ENCODE measurements at regions not wholly inside any gene's neighbourhood (a gene's known extent, or its start where the extent isn't known, plus 50 kb on each side); places are given as distances from the start of the nearest gene placed in this dataset.
"Not testable (repeated sequence)": the region's sequence is repeated elsewhere in the genome, so short reads cannot be mapped to it uniquely, and the experiment has no call there.

DNA sequence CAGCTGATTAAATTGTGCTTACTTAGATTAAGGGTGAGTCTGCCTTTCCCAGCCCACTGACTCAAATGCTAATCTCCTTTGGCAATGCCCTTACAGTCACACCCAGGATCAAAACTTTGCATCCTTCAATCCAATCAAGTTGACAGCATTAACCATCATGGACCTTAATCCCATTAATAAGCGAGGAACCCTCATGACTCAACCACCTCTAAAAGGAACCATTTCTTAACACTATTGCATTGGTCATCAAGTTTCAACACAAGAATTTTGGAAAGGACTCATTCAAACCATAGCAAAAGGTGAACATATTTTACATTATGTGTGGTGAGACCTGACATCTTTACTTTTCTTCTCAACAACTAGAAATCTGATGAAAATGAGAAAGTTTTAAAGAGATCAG, 187.0 kb downstream of the OSR1 start:
- WGBS = 100% methylated on average over 1 of the region's 1 CpG
- no peak overlapping the region for H3K4me3 ChIP-seq (ENCODE audit: low read length in 2 of 2)
- H3K27ac ChIP-seq (ENCODE audit: low read depth in 1 of 2, low read length in 1 of 2) = no peak overlapping the region
- no peak for DNase-seq (ENCODE audit: low read depth in 6 of 9, low spot score in 9 of 9)
- no peaks in the 10 kb centered on the region for H3K4me1 ChIP-seq (ENCODE audit: control insufficient read depth in 2 of 2, insufficient read depth in 2 of 2, low read length in 2 of 2)
- H3K27me3 ChIP-seq (ENCODE audit: control insufficient read depth in 2 of 2, insufficient read depth in 1 of 2, low read length in 1 of 2) = no peaks in the 10 kb centered on the region
- no peaks in the 10 kb centered on the region for H3K36me3 ChIP-seq (ENCODE audit: control insufficient read depth in 2 of 2, insufficient read depth in 2 of 2, low read length in 1 of 2)
- H3K9me3 ChIP-seq (ENCODE audit: control insufficient read depth in 2 of 2, insufficient read depth in 1 of 2, low read length in 1 of 2) = no peaks in the 10 kb centered on the region

DNA sequence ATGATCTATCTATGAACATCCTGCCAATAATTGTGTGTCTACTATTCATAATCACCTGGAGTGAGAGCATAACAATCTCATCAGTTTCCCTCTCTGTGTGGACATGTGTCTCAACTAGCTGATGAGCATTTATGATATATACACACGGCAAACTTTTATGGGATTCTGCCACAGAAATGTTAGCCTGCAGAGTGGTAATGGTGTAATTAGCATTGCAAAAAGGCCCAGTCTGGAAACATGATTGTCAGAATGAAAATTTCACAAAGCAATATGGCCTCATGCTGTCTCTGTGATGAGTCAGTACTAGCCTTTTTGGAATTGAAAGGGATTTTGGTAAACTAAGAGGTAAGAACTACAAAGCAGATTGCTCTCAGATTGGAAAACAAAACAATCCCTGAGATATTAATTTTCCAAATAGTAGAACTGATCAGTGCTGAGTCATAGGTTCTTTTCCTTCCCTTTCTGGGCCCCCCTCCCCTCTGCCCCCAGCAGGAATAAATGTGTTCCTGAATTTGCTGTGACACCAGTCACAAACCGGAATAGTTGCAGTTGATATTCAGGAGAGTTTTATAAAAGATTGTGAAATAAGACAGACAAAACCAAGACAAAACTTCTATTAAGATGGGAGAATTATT, 189.2 kb downstream of the OSR1 start:
- H3K9me3 ChIP-seq (ENCODE audit: control insufficient read depth in 2 of 2, insufficient read depth in 1 of 2, low read length in 1 of 2) = no peaks in the 10 kb centered on the region
- H3K4me1 ChIP-seq (ENCODE audit: control insufficient read depth in 2 of 2, insufficient read depth in 2 of 2, low read length in 2 of 2) = no peaks in the 10 kb centered on the region
- H3K36me3 ChIP-seq (ENCODE audit: control insufficient read depth in 2 of 2, insufficient read depth in 2 of 2, low read length in 1 of 2) = no peaks in the 10 kb centered on the region
- no peak overlapping the region for H3K4me3 ChIP-seq (ENCODE audit: low read length in 2 of 2)
- no peaks in the 10 kb centered on the region for H3K27me3 ChIP-seq (ENCODE audit: control insufficient read depth in 2 of 2, insufficient read depth in 1 of 2, low read length in 1 of 2)
- no peak for DNase-seq (ENCODE audit: low read depth in 6 of 9, low spot score in 9 of 9)
- H3K27ac ChIP-seq (ENCODE audit: low read depth in 1 of 2, low read length in 1 of 2) = no peak overlapping the region
- WGBS = 88% methylated on average over 2 of the region's 2 CpGs

DNA sequence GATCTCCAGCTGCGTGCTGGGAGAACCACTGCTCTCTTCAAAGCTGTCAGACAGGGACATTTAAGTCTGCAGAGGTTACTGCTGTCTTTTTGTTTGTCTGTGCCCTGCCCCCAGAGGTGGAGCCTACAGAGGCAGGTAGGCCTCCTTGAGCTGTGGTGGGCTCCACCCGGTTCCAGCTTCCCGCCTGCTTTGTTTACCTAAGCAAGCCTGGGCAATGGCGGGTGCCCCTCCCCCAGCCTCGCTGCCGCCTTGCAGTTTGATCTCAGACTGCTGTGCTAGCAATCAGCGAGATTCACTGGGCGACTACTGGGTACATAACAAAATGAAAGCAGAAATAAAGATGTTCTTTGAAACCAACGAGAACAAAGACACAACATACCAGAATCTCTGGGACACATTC, 194.3 kb downstream of the OSR1 start:
- DNase-seq (ENCODE audit: low read depth in 6 of 9, low spot score in 9 of 9); H3K4me3 ChIP-seq (ENCODE audit: low read length in 2 of 2); H3K36me3 ChIP-seq (ENCODE audit: control insufficient read depth in 2 of 2, insufficient read depth in 2 of 2, low read length in 1 of 2); H3K4me1 ChIP-seq (ENCODE audit: control insufficient read depth in 2 of 2, insufficient read depth in 2 of 2, low read length in 2 of 2); H3K9me3 ChIP-seq (ENCODE audit: control insufficient read depth in 2 of 2, insufficient read depth in 1 of 2, low read length in 1 of 2); H3K27me3 ChIP-seq (ENCODE audit: control insufficient read depth in 2 of 2, insufficient read depth in 1 of 2, low read length in 1 of 2); H3K27ac ChIP-seq (ENCODE audit: low read depth in 1 of 2, low read length in 1 of 2): not testable (repeated sequence)
- whole genome bisulfite sequencing = 65% methylated on average over 9 of the region's 9 CpGs

DNA sequence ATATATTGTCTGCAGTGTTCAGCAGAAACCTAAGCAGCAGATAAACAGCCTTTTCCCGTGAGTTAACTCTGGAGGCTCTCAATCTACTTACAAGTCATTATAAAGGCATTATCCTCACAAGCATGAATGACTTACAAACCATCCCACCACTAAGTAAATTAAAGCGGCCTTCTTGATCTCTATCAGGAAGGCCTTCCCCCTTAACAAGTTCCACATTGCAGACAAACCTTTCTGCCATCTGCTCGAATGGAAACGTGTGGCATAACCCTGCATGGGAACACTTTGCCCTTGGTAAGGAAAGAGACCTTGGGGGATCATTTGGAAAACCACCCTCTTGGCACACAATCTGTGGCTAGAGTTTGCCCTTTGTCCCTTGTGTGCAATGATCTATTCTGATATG, 199.5 kb downstream of the OSR1 start:
- WGBS = 84% methylated on average over 4 of the region's 4 CpGs
- DNase-seq (ENCODE audit: low read depth in 6 of 9, low spot score in 9 of 9) = no peak
- no peak overlapping the region for H3K27ac ChIP-seq (ENCODE audit: low read depth in 1 of 2, low read length in 1 of 2)

DNA sequence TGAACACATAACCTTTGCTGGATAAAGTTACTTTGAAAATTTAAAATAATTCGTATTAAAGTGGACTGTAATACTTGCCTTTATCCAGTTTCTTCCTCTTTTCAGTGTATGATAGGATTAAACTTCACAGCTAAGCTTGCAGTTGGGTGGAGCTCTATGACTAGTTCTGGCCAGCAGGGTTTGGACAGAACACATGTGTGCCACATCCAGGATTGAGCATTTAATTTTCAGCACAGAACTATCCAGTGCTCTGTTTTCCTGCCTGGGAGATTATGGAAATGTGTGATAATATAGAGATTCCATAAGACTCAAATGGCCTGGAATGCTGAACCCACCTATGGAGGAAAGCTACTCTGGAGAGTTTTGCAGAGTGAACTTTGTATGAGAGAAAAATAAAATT, 200.2 kb downstream of the OSR1 start:
- H3K27ac ChIP-seq (ENCODE audit: low read depth in 1 of 2, low read length in 1 of 2) = no peak overlapping the region
- H3K27me3 ChIP-seq (ENCODE audit: control insufficient read depth in 2 of 2, insufficient read depth in 1 of 2, low read length in 1 of 2) = no peaks in the 10 kb centered on the region
- no peaks in the 10 kb centered on the region for H3K36me3 ChIP-seq (ENCODE audit: control insufficient read depth in 2 of 2, insufficient read depth in 2 of 2, low read length in 1 of 2)
- no peak for DNase-seq (ENCODE audit: low read depth in 6 of 9, low spot score in 9 of 9)
- 40% methylated on average over 1 of the region's 1 CpG for WGBS
- H3K9me3 ChIP-seq (ENCODE audit: control insufficient read depth in 2 of 2, insufficient read depth in 1 of 2, low read length in 1 of 2) = no peaks in the 10 kb centered on the region
- H3K4me3 ChIP-seq (ENCODE audit: low read length in 2 of 2) = no peak overlapping the region
- no peaks in the 10 kb centered on the region for H3K4me1 ChIP-seq (ENCODE audit: control insufficient read depth in 2 of 2, insufficient read depth in 2 of 2, low read length in 2 of 2)

More for the DNA sequence above, 199.5 kb downstream of the OSR1 start:
- Histone ChIP-seq H3K9me3 (ENCODE audit: control insufficient read depth in 2 of 2, insufficient read depth in 1 of 2, low read length in 1 of 2) (peaks cover 0 to 2% of the 10 kb centered on the region in 2 donors), H3K27me3 (ENCODE audit: control insufficient read depth in 2 of 2, insufficient read depth in 1 of 2, low read length in 1 of 2) (no peaks in the 10 kb centered on the region), H3K4me1 (ENCODE audit: control insufficient read depth in 2 of 2, insufficient read depth in 2 of 2, low read length in 2 of 2) (no peaks in the 10 kb centered on the region), H3K36me3 (ENCODE audit: control insufficient read depth in 2 of 2, insufficient read depth in 2 of 2, low read length in 1 of 2) (no peaks in the 10 kb centered on the region), H3K4me3 (ENCODE audit: low read length in 2 of 2) (no peak overlapping the region)

DNA sequence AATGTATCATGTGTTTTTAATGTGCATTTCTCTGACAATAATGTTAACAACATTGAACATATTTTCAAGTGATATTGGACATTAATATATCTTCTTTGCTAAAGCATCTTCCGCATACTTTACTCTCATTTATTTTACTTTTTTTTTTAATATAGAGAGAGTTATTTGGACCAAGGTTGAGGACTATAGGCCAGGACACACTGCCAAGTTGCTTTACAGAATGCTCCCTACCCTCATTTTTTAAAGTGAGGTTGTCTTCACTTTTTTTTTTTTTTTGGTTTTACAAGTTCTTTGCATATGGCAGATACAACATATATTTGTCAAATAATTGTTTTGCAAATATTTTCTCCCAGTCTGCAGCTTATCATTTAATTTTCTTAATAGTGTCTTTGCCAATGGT, 201.8 kb downstream of the OSR1 start:
- H3K4me1 ChIP-seq (ENCODE audit: control insufficient read depth in 2 of 2, insufficient read depth in 2 of 2, low read length in 2 of 2) = no peaks in the 10 kb centered on the region
- DNase-seq (ENCODE audit: low read depth in 6 of 9, low spot score in 9 of 9) = no peak
- H3K36me3 ChIP-seq (ENCODE audit: control insufficient read depth in 2 of 2, insufficient read depth in 2 of 2, low read length in 1 of 2) = no peaks in the 10 kb centered on the region
- no peaks in the 10 kb centered on the region for H3K27me3 ChIP-seq (ENCODE audit: control insufficient read depth in 2 of 2, insufficient read depth in 1 of 2, low read length in 1 of 2)
- no peaks in the 10 kb centered on the region for H3K9me3 ChIP-seq (ENCODE audit: control insufficient read depth in 2 of 2, insufficient read depth in 1 of 2, low read length in 1 of 2)
- H3K4me3 ChIP-seq (ENCODE audit: low read length in 2 of 2) = no peak overlapping the region
- 97% methylated on average over 1 of the region's 1 CpG for WGBS
- H3K27ac ChIP-seq (ENCODE audit: low read depth in 1 of 2, low read length in 1 of 2) = no peak overlapping the region

DNA sequence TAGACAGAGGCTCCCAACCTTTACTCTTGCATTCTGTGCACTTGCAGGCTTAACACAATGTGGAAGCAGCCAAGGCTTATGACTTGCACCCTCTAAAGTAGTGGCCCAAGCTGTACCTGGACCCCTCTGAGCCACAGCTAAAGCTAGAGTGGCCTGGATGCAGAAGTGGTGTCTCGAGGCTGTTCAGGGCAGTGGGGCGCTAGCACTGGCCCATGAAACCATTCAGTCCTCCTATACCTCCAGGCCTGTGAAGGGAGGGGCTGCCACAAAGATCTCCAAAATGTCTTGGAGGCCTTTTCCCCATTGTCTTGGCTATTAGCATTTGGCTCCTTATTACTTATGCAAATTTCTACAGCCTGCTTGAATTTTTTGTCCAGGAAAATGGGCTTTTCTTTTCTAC, 207.7 kb downstream of the OSR1 start:
- Histone ChIP-seq H3K4me1 (ENCODE audit: control insufficient read depth in 2 of 2, insufficient read depth in 2 of 2, low read length in 2 of 2) (no peaks in the 10 kb centered on the region), H3K9me3 (ENCODE audit: control insufficient read depth in 2 of 2, insufficient read depth in 1 of 2, low read length in 1 of 2) (peaks cover 2 to 8% of the 10 kb centered on the region in 2 donors), H3K27ac (ENCODE audit: low read depth in 1 of 2, low read length in 1 of 2) (no peak overlapping the region), H3K27me3 (ENCODE audit: control insufficient read depth in 2 of 2, insufficient read depth in 1 of 2, low read length in 1 of 2) (no peaks in the 10 kb centered on the region), H3K36me3 (ENCODE audit: control insufficient read depth in 2 of 2, insufficient read depth in 2 of 2, low read length in 1 of 2) (no peaks in the 10 kb centered on the region), H3K4me3 (ENCODE audit: low read length in 2 of 2) (no peak overlapping the region)
- no peak for DNase-seq (ENCODE audit: low read depth in 6 of 9, low spot score in 9 of 9)
- WGBS = 92% methylated on average over 2 of the region's 2 CpGs

DNA sequence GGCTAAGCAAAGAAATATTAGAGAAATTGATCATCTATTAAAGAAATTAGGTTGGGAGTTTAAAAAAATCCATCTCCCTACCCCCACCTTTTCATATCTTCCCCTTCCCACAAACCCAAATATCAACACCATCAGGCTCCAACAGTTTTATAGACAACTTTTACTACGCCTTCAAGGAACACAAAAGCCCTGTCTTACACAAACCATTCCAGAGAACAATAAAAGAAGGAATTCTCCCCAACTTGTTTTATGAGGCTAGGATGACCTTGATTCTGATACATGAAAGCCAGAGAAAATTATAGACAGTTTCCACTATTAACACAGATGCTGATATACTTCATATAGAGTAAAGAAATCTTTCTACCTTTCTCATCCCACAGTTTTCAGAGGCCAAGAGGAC, 211.6 kb downstream of the OSR1 start:
- H3K9me3 ChIP-seq (ENCODE audit: control insufficient read depth in 2 of 2, insufficient read depth in 1 of 2, low read length in 1 of 2) = peaks cover 2 to 8% of the 10 kb centered on the region in 2 donors
- H3K36me3 ChIP-seq (ENCODE audit: control insufficient read depth in 2 of 2, insufficient read depth in 2 of 2, low read length in 1 of 2) = no peaks in the 10 kb centered on the region
- no peaks in the 10 kb centered on the region for H3K4me1 ChIP-seq (ENCODE audit: control insufficient read depth in 2 of 2, insufficient read depth in 2 of 2, low read length in 2 of 2)
- no peak overlapping the region for H3K4me3 ChIP-seq (ENCODE audit: low read length in 2 of 2)
- 92% methylated on average over 1 of the region's 1 CpG for WGBS
- no peak overlapping the region for H3K27ac ChIP-seq (ENCODE audit: low read depth in 1 of 2, low read length in 1 of 2)
- no peak for DNase-seq (ENCODE audit: low read depth in 6 of 9, low spot score in 9 of 9)
- H3K27me3 ChIP-seq (ENCODE audit: control insufficient read depth in 2 of 2, insufficient read depth in 1 of 2, low read length in 1 of 2) = no peaks in the 10 kb centered on the region

DNA sequence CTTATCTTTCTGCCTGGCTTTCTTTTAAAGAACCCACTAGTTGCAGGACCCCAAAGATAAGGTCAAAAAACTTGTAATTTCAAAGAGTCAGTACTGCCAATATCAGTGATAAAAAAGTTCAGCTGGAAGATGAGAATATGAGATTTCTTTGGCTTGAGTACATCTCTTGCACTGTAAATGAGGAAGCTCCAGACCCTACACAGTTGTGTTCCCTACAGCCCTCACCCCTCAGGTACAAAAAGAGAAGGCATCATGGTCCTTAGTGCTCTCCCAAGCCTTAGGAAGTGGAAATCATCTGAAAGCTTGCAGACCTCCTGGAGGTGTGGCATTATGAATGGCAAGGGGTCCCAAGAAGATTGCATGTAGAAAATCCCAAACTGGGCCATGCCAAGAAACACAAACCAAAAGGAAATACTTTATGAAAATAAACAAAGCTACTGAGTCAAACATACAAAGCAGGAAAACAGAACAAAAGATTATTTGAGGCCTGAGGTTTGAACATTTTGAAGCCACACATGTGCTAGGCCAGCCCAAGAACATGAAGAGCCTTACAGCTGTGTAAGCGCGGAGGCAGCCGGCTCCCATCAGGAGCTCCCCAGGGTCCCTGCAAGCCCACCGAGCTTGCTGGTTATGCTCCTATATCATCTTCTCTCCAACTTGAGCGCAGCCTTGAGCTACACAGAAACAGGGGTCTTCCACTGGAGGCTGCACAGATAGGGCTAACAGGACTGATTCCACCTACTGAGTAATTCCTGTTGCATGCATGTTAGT, 217.0 kb downstream of the OSR1 start:
- no peak for DNase-seq (ENCODE audit: low read depth in 6 of 9, low spot score in 9 of 9)
- Histone ChIP-seq H3K27me3 (ENCODE audit: control insufficient read depth in 2 of 2, insufficient read depth in 1 of 2, low read length in 1 of 2) (no peaks in the 10 kb centered on the region), H3K27ac (ENCODE audit: low read depth in 1 of 2, low read length in 1 of 2) (no peak overlapping the region), H3K36me3 (ENCODE audit: control insufficient read depth in 2 of 2, insufficient read depth in 2 of 2, low read length in 1 of 2) (no peaks in the 10 kb centered on the region), H3K4me3 (ENCODE audit: low read length in 2 of 2) (no peak overlapping the region), H3K4me1 (ENCODE audit: control insufficient read depth in 2 of 2, insufficient read depth in 2 of 2, low read length in 2 of 2) (no peaks in the 10 kb centered on the region), H3K9me3 (ENCODE audit: control insufficient read depth in 2 of 2, insufficient read depth in 1 of 2, low read length in 1 of 2) (no peaks in the 10 kb centered on the region)
- WGBS = 96% methylated on average over 5 of the region's 5 CpGs
